GM19035 (cell line): ENCODE measurements at regions not wholly inside any gene's neighbourhood (a gene's known extent, or its start where the extent isn't known, plus 50 kb on each side); places are given as distances from the start of the nearest gene placed in this dataset.

Experiments
- ATAC-seq: cut with Tn5 transposase; IDR thresholded peaks from one replicate; pipeline ENCODE4 v1.9.1; 2021; ENCODE audit not compliant: unreplicated experiment

DNA sequence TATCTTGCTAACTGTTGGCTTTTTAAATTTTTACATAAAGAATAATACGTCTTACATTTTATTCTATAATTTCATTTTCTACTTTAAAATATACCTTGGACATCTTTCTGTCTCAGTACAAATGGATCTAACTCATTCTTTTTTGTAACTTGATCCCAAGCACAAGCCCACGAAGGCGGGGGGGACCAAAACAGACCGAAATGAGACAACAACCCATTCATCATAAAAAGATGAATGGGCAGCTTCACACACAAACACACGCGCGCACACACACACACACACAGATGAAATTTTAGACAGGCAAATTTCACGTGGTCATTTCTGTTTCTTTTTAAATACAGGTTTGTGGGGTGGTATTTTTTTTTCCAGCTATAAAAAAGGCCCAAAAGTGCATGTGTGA, 271.3 kb upstream of the TOPAZ1 start:
- ATAC-seq, result no peak

GRCh38 chr3:43970920-43971319, 270.8 kb upstream of the TOPAZ1 start:
- ATAC-seq, result no peak

DNA sequence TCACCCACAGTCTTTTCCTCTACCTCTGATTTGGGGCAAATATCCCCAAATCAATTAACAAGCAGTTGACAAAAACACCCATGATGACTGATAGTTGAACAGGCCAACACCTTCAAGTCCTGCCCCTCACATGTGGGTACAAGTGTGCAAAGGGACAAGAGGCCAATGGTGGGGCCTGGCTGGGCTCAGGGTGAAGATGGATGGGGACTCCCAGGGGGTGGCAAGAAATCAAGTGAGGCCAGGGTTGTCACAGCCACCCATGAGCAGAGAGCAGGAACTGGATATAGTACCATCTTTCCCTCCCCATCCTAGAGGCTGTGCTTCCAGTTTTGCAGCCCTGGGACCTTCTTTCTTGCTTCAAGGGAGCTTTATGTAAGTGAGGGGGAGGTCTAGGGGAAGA, 270.2 kb upstream of the TOPAZ1 start:
- no peak for ATAC-seq

- ATAC-seq, result no peak
Measured at GRCh38 chr3:43978708-43979107, 263.0 kb upstream of the TOPAZ1 start.

- ATAC-seq, result no peak
Measured at GRCh38 chr3:43979645-43980044, 262.0 kb upstream of the TOPAZ1 start.

DNA sequence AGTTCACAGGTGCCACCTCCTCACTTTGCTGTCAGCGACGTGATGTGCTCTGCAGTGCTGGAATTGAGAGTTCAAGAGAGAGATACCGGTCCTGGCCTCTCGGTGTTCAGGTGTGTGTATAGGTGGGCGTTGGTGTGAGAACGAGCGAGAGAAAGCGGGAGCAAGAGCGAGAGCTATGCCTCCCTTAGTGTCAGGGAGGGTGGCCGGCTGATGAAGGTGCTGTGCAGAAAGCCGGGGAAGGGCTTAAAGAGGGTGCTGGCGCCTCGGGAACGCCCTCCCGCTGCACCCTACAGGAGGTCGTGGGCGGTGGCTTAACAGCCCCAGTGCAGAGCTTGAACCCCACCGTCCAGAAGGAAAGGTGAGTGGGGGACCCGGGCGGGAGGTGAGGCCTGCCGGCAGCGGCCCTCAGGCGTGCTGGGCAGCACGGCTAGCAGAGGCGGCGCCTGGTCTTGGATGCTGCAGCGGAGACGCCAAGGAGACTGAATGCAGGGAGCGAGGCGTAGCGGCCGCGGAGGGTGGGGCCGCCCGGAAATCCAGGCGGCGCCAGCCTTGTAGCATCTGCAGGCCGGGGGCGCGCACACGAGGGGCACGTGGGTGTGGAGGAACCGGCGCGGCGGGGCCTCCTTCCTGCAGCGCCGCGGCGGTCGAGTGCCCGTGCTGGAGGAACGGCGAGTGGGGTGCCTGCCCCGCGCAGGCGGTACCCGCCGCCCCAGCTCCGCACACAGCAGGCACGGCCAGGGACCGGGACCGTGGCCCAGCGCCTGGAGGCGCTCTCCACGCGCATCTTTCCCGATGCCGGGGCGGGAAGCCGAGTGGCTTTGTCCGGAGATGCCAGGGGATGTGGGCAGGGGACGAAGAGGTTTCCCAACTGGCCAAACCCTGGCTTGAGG, 246.8 kb upstream of the TOPAZ1 start:
- ATAC-seq, result no peak

DNA sequence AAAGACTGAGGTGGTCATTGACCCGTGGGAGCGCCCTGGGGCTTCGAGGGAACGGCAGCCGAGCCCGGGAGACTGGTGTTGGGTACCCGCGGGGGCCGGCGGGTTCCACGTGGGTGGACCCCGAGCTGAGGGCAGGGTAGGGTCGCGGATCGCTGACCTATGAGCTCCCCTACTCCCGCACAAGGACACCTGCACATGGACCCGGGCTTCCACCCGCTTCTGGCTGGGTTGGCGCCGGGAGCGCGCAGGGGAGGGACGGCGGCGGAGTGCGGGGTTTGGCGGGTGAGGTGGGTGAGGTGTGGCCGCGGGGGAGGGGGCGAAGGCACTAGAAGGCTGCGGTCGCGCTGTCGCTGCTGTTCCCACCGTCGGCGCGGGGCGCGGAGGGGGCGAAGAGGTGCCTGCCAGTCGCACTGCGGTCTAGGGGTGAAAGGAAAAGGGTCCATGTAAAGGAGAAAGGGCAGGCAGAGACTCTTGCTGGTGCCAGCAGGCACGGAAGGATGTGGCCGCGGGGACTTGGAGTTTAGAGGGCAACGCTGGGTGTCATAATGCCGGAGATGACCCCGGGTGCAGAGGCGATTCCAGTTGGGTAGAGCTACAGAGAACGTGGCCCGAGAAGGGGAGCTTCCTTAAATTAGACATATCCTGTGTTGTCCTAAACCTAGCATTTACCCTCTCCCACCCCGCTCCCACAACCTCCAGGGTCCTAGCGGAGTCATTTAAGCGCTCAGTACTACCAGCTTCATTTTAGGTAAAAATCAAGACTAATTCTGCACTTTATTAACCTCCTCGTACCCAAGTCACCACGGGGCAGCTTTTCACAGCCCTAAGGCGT, 245.9 kb upstream of the TOPAZ1 start:
- no peak for ATAC-seq

DNA sequence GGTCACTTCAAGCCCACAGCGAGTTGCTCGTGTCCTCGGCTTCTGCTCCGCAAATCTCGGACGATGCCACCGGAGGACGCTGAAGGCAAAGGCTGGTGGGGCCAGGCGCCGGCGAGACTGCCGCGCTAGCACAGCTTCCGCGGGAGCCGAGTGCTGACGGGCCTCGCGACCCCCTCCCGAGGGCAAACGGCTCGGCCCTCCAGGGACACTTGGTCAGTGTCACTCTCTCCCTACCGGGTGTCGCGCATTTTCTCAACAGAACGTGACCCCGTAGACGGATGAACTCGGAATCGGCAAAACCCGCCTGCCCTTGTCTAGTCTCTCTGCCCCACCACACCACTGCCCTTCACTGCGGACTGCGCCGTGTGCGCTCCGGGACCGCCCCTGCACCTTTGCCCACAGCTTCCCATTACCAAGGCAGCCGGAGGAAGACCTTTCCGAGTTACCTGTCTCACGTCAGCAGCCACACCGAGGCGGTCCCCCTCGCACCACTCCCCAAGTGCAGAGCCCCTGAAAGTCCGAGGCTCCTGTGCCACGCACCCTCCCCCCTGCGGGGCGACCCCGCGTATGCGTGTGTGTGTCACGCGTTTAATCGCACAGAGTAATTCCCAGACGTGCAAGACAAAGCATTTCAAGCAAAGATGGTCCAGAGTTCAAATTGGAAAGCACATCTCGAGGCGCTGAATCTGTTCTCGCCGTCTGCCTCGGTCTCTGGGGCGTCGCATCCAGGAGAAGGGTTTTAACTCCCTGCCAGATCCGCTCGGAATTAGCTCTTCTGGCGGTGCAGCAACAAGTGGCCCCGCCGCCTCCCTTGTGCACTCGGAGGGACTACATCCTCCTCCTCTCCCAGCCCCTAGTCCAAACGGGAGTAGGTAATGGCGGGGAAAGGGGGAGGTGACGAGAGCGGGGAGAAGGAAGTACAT, 245.0 kb upstream of the TOPAZ1 start:
- no peak for ATAC-seq

GRCh38 chr3:43997316-43997715, 244.4 kb upstream of the TOPAZ1 start:
- ATAC-seq, result no peak

- ATAC-seq, result no peak
Measured at GRCh38 chr3:43997788-43998369, 243.8 kb upstream of the TOPAZ1 start.

GRCh38 chr3:43998370-43998835, 243.3 kb upstream of the TOPAZ1 start:
- no peak for ATAC-seq

- ATAC-seq, result no peak
Measured at GRCh38 chr3:43998836-43999727, 242.6 kb upstream of the TOPAZ1 start.

DNA sequence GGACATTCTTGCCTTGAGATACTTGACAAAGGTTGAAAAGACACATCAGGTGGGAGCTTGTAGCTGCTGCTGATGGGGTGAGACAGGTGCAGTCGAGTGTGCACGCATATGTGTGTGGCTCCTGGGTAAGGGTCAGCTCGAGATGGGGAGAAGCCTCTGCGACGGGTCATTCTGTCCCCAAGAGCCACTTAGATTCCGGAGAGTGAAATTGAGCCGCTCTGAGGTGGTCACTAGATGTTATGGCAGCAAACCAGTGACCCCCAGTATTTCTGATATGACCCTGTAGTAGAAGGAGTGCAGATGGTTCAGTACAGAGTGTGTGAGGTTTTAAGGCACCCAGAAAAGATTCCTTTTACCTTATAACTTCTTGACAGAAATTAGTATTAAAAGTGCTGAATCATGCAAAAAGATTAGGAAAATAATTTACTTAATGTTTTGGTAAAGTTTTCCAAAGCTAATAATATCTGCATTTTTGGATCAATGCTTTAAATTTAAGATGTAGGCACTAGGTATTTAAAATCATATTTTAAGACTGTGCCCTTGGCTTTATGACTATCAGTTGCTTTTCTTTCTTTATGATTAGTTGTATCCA, 241.9 kb upstream of the TOPAZ1 start:
- no peak for ATAC-seq

GRCh38 chr3:44000586-44000985, 241.1 kb upstream of the TOPAZ1 start:
- no peak for ATAC-seq

- ATAC-seq, result no peak
Measured at GRCh38 chr3:44001072-44001471, 240.6 kb upstream of the TOPAZ1 start.

- no peak for ATAC-seq
Measured at GRCh38 chr3:44003801-44004200, 237.9 kb upstream of the TOPAZ1 start.

- no peak for ATAC-seq
Measured at GRCh38 chr3:44011680-44012079, 230.0 kb upstream of the TOPAZ1 start.

- ATAC-seq, result no peak
Measured at GRCh38 chr3:44012160-44012899, 229.4 kb upstream of the TOPAZ1 start.
